ENCODE measurements at regions not wholly inside any gene's neighbourhood (a gene's known extent, or its start where the extent isn't known, plus 50 kb on each side); places are given as distances from the start of the nearest gene placed in this dataset.
A peak's percentile ranks its signal among the peaks of the same experiment; 100 is the strongest.

GRCh38 chr2:12404497-12404896 lies 312.2 kb upstream of the TRIB2 start:
- TF ChIP-seq, protein P1, sequence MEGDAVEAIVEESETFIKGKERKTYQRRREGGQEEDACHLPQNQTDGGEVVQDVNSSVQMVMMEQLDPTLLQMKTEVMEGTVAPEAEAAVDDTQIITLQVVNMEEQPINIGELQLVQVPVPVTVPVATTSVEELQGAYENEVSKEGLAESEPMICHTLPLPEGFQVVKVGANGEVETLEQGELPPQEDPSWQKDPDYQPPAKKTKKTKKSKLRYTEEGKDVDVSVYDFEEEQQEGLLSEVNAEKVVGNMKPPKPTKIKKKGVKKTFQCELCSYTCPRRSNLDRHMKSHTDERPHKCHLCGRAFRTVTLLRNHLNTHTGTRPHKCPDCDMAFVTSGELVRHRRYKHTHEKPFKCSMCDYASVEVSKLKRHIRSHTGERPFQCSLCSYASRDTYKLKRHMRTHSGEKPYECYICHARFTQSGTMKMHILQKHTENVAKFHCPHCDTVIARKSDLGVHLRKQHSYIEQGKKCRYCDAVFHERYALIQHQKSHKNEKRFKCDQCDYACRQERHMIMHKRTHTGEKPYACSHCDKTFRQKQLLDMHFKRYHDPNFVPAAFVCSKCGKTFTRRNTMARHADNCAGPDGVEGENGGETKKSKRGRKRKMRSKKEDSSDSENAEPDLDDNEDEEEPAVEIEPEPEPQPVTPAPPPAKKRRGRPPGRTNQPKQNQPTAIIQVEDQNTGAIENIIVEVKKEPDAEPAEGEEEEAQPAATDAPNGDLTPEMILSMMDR (IDR thresholded peaks at IDR 0.05; ENCODE audit: low read depth, low read length) = no peak
- Histone ChIP-seq H3K4me3 (ENCODE audit: low read depth, low read length) (no peak overlapping the region), H3K9me3 (no peaks in the 10 kb centered on the region; the same call in 1 of the 2 replicates), H3K36me3 (no peaks in the 10 kb centered on the region), H3K27me3 (no peaks in the 10 kb centered on the region), H3K4me1 (peaks cover 13% of the 10 kb centered on the region)
- no peak for DNase-seq

DNA sequence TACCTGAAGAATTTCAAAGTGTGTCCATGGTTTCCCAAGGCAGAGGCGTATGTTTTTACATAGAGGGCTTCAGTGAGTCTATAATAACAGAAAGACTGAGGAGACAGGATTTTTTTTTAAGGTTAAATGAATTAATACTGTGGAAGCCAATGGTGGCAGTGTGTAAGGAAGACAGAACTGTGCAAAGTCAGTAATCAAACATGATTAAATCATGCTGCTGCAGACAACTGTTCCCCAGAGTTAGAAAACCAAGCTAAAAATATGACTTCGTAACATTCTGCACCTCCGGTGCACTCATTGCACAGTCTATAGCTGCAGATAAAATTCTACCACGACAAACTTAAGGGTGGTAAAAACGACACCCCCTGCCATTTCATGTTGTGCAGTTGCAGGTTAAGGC lies 309.6 kb upstream of the TRIB2 start:
- Histone ChIP-seq H3K36me3 (no peaks in the 10 kb centered on the region), H3K9me3 (no peaks in the 10 kb centered on the region; the same call in 1 of the 2 replicates), H3K4me3 (ENCODE audit: low read depth, low read length) (no peak overlapping the region), H3K27me3 (no peaks in the 10 kb centered on the region), H3K4me1 (no peaks in the 10 kb centered on the region)
- TF ChIP-seq, protein P1 (IDR thresholded peaks at IDR 0.05; ENCODE audit: low read depth, low read length) = no peak
- DNase-seq = no peak

DNA sequence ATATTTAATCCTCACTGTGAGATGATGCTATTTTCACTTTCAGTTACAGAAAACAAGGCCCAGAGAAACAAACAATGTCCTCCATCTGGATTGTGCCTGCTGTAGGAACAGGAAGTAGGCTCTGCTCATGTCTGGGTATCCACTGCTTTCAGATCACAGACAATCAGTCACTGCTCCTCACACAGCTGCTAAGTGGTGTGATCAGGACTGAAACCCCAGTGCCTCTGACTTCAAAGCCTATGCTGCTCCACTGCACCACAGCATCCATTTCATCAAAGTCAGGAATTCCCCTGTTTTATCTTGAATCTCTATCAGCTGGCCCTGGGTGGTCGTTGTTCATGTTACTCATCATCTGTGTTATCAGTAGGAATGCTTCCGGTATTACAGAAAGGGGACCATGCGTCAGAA lies 303.8 kb upstream of the TRIB2 start:
- Histone ChIP-seq H3K27me3 (no peaks in the 10 kb centered on the region), H3K4me1 (peaks cover 15% of the 10 kb centered on the region), H3K36me3 (no peaks in the 10 kb centered on the region), H3K9me3 (no peaks in the 10 kb centered on the region), H3K4me3 (ENCODE audit: low read depth, low read length) (no peak overlapping the region)
- TF ChIP-seq, protein P1 (IDR thresholded peaks at IDR 0.05; ENCODE audit: low read depth, low read length) = no peak
- peak; percentile 35 for DNase-seq

GRCh38 chr2:12415536-12415935 lies 301.2 kb upstream of the TRIB2 start:
- DNase-seq = no peak

DNA sequence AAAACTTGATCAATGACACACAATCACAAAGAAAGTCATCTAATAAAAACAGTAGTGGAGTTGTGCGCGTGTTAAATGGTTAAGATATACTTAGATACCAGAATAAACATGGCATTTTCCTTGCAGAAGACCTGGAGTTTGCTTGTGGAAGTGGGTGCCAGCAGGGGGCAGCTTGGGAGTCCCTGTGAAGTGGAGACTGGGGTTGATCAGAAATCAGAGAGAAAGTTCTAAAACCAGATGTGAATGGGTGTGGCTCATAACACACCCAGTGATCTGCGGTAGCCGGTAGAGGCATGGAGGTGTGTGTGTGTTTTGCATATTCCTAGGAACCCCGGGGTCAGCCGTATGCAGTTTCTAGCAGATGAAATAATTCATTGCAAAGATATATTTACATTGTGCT lies 300.1 kb upstream of the TRIB2 start:
- Histone ChIP-seq H3K36me3 (no peaks in the 10 kb centered on the region), H3K4me1 (peaks cover 18% of the 10 kb centered on the region), H3K4me3 (ENCODE audit: low read depth, low read length) (no peak overlapping the region), H3K27me3 (no peaks in the 10 kb centered on the region), H3K9me3 (no peaks in the 10 kb centered on the region)
- TF ChIP-seq, protein P1 (IDR thresholded peaks at IDR 0.05; ENCODE audit: low read depth, low read length) = peak; percentile 70
- peak; percentile 48 for DNase-seq

More at GRCh38 chr2:12415536-12415935, 301.2 kb upstream of the TRIB2 start:
- Histone ChIP-seq H3K36me3 (no peaks in the 10 kb centered on the region), H3K4me1 (peaks cover 15% of the 10 kb centered on the region), H3K9me3 (no peaks in the 10 kb centered on the region), H3K4me3 (ENCODE audit: low read depth, low read length) (no peak overlapping the region), H3K27me3 (no peaks in the 10 kb centered on the region)
- TF ChIP-seq, protein P1 (IDR thresholded peaks at IDR 0.05; ENCODE audit: low read depth, low read length) = no peak

GRCh38 chr2:12417786-12418185 lies 298.9 kb upstream of the TRIB2 start:
- Histone ChIP-seq H3K36me3 (no peaks in the 10 kb centered on the region), H3K4me3 (ENCODE audit: low read depth, low read length) (no peak overlapping the region), H3K9me3 (no peaks in the 10 kb centered on the region), H3K4me1 (peaks cover 13% of the 10 kb centered on the region), H3K27me3 (no peaks in the 10 kb centered on the region)
- DNase-seq = no peak
- TF ChIP-seq, protein P1 (IDR thresholded peaks at IDR 0.05; ENCODE audit: low read depth, low read length) = no peak

Data from BE2C (cell line).